ENCODE measurements at regions not wholly inside any gene's neighbourhood (a gene's known extent, or its start where the extent isn't known, plus 50 kb on each side); places are given as distances from the start of the nearest gene placed in this dataset.

- Histone ChIP-seq H3K23ac (ENCODE audit: insufficient read length) (no peak overlapping the region), H3K23me2 (ENCODE audit: low read depth, low read length) (no peaks in the 10 kb centered on the region), H3K56ac (replicated peaks; ENCODE audit: insufficient read length, low read depth, low read length) (no peak overlapping the region), H3K4me1 (replicated peaks in 1 of 4; ENCODE audit: control insufficient read depth in 3 of 4, insufficient read depth in 4 of 4, low read length in 3 of 4) (no peaks in the 10 kb centered on the region), H2BK12ac (ENCODE audit: low read depth, low read length) (no peak overlapping the region), H3K27ac (ENCODE audit: low read depth, low read length) (no peak overlapping the region), H3K27me3 (replicated peaks in 1 of 4; ENCODE audit: control insufficient read depth in 3 of 4, extremely low read depth in 1 of 4, insufficient read depth in 3 of 4, low read length in 3 of 4) (no peaks in the 10 kb centered on the region), H3K18ac (ENCODE audit: extremely low read depth, low read length) (no peak overlapping the region), H4K91ac (replicated peaks; ENCODE audit: insufficient read length, low read length) (no peak overlapping the region), H4K20me1 (replicated peaks in 1 of 2; ENCODE audit: control insufficient read depth in 1 of 2, insufficient read depth in 2 of 2, low read length in 2 of 2) (no peaks in the 10 kb centered on the region), H2BK20ac (ENCODE audit: low read length) (no peak overlapping the region), H3K4me3 (ENCODE audit: extremely low read depth in 1 of 4, insufficient read depth in 2 of 4, low read depth in 3 of 4, low read length in 4 of 4) (no peak overlapping the region), H2AK5ac (ENCODE audit: low read depth, low read length) (no peak overlapping the region), H3K79me2 (ENCODE audit: control insufficient read depth in 1 of 2, insufficient read depth in 2 of 2, low read length in 2 of 2) (no peaks in the 10 kb centered on the region), H4K5ac (ENCODE audit: insufficient read length, low read depth, low read length) (no peak overlapping the region), H3K4me2 (ENCODE audit: insufficient read depth in 1 of 2, low read depth in 2 of 2, low read length in 2 of 2) (no peak overlapping the region), H3K36me3 (ENCODE audit: control insufficient read depth in 2 of 4, insufficient read depth in 4 of 4, low read length in 3 of 4) (no peaks in the 10 kb centered on the region), H3K4ac (replicated peaks; ENCODE audit: insufficient read length, low read depth, low read length) (no peak overlapping the region), H3K9ac (replicated peaks in 1 of 4; ENCODE audit: extremely low read depth in 1 of 4, low read depth in 3 of 4, low read length in 3 of 4) (no peak overlapping the region), H2BK5ac (ENCODE audit: low read depth, low read length) (no peak overlapping the region), H2BK120ac (replicated peaks; ENCODE audit: low read depth, low read length) (no peak overlapping the region), H3K14ac (ENCODE audit: insufficient read length) (no peak overlapping the region), H2AFZ (ENCODE audit: low read length) (no peak overlapping the region), H2BK15ac (ENCODE audit: low read length) (no peak overlapping the region), H3K9me3 (ENCODE audit: insufficient read depth in 2 of 2, low read depth in 1 of 2, low read length in 1 of 2) (no peaks in the 10 kb centered on the region), H3K79me1 (ENCODE audit: low read depth, low read length) (no peaks in the 10 kb centered on the region), H4K8ac (ENCODE audit: extremely low read depth, insufficient read depth, low read length) (no peak overlapping the region)
- FAIRE-seq: no peak
- 93% methylated on average over 2 of the region's 2 CpGs; no CpG with 5 or more reads in 1 of the 2 experiments for WGBS, 2 experiments (ENCODE audit: extremely low coverage in 1 of 2, insufficient coverage in 1 of 2, insufficient read length in 1 of 2, insufficient replicate concordance in 2 of 2, low coverage in 1 of 2, low lambda C conversion rate in 2 of 2, missing lambda C conversion rate in 1 of 2)
- no peak for TF ChIP-seq HDAC2 (IDR thresholded peaks at IDR 0.05; ENCODE audit: borderline replicate concordance in 1 of 2, low read depth in 2 of 2, low read length in 2 of 2)
- ChIA-PET CTCF (ENCODE audit: partially characterized antibody) (no interaction called here), POLR2A (ENCODE audit: partially characterized antibody) (no interaction called here)
- no peak for DNase-seq (ENCODE audit: low read depth in 1 of 2, low spot score in 2 of 2)
Measured at GRCh38 chr9:90365666-90366065, 277.0 kb downstream of the DIRAS2 start.

Measured in H1 (cell line).